GM12878 (cell line): ENCODE measurements at regions not wholly inside any gene's neighbourhood (a gene's known extent, or its start where the extent isn't known, plus 50 kb on each side); places are given as distances from the start of the nearest gene placed in this dataset.

Experiments
- MXI1 ChIP-seq: fragments of 150-350 bp; IDR thresholded peaks from 2 replicates; pipeline ENCODE4 v1.6.1; 2011; ENCODE audit warnings: low read depth, mild to moderate bottlenecking, inconsistent platforms, low read length, improper control_type of control experiment
- RBBP5 ChIP-seq: fragments of 200-600 bp; sonication (generic); conservative IDR thresholded peaks from 2 replicates; pipeline ENCODE4 v1.6.1; 2016
- SIX5 ChIP-seq: IDR thresholded peaks from 2 replicates; pipeline ENCODE4 v1.6.1; 2011; ENCODE audit warnings: mild to moderate bottlenecking, low read depth, low read length, moderate library complexity; ENCODE audit not compliant: severe bottlenecking
- SPI1 ChIP-seq: IDR thresholded peaks from 2 replicates; pipeline ENCODE4 v1.6.1; 2011; ENCODE audit warnings: low read depth, mild to moderate bottlenecking, low read length, moderate library complexity, borderline replicate concordance; ENCODE audit not compliant: insufficient read depth
- ZSCAN29 ChIP-seq: fragments of 450-650 bp; IDR thresholded peaks from 2 replicates; pipeline ENCODE4 v1.6.1; 2017; ENCODE audit warnings: mild to moderate bottlenecking, moderate library complexity
- TF ChIP-seq, protein P1 (sequence below): fragments of 450-650 bp; IDR thresholded peaks from 2 replicates; pipeline ENCODE4 v1.6.1; 2017; ENCODE audit warnings: mild to moderate bottlenecking, moderate library complexity
- TF ChIP-seq, protein P2 (sequence below): fragments of 450-650 bp; IDR thresholded peaks from 2 replicates; pipeline ENCODE4 v1.6.1; 2018; ENCODE audit warnings: borderline replicate concordance, mild to moderate bottlenecking; ENCODE audit not compliant: partially characterized antibody
- TF ChIP-seq, protein P3 (sequence below): IDR thresholded peaks from 2 replicates; pipeline ENCODE4 v1.6.1; 2012; ENCODE audit warnings: improper control_type of control experiment, low read depth, low read length; ENCODE audit not compliant: insufficient replicate concordance

DNA sequence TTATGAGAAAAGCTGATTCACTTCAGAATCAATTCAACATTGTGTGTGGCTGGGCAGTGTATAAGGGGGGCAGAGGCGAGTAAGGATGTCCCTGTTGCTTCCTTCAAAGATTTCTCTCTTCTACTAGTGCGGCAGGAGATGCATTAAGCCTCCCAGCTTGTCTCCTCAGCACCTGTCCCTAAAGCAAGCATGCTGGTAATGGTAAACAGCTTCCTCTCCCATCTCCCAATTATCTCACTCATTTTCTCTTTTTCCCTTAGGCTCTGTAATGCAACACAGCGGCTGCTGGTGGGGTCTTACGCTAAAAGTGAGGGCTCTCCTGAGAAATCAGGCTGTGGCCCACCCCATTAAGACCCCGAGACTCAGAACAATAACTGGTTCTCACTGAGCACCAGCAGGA, 306.4 kb upstream of the ROPN1 start (continued):
- TF ChIP-seq, protein P1, sequence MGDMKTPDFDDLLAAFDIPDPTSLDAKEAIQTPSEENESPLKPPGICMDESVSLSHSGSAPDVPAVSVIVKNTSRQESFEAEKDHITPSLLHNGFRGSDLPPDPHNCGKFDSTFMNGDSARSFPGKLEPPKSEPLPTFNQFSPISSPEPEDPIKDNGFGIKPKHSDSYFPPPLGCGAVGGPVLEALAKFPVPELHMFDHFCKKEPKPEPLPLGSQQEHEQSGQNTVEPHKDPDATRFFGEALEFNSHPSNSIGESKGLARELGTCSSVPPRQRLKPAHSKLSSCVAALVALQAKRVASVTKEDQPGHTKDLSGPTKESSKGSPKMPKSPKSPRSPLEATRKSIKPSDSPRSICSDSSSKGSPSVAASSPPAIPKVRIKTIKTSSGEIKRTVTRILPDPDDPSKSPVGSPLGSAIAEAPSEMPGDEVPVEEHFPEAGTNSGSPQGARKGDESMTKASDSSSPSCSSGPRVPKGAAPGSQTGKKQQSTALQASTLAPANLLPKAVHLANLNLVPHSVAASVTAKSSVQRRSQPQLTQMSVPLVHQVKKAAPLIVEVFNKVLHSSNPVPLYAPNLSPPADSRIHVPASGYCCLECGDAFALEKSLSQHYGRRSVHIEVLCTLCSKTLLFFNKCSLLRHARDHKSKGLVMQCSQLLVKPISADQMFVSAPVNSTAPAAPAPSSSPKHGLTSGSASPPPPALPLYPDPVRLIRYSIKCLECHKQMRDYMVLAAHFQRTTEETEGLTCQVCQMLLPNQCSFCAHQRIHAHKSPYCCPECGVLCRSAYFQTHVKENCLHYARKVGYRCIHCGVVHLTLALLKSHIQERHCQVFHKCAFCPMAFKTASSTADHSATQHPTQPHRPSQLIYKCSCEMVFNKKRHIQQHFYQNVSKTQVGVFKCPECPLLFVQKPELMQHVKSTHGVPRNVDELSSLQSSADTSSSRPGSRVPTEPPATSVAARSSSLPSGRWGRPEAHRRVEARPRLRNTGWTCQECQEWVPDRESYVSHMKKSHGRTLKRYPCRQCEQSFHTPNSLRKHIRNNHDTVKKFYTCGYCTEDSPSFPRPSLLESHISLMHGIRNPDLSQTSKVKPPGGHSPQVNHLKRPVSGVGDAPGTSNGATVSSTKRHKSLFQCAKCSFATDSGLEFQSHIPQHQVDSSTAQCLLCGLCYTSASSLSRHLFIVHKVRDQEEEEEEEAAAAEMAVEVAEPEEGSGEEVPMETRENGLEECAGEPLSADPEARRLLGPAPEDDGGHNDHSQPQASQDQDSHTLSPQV: no peak
- TF ChIP-seq ZSCAN29 (no peak), RBBP5 (no peak), MXI1 (no peak), SPI1 (no peak), SIX5 (no peak)
- TF ChIP-seq, protein P2, sequence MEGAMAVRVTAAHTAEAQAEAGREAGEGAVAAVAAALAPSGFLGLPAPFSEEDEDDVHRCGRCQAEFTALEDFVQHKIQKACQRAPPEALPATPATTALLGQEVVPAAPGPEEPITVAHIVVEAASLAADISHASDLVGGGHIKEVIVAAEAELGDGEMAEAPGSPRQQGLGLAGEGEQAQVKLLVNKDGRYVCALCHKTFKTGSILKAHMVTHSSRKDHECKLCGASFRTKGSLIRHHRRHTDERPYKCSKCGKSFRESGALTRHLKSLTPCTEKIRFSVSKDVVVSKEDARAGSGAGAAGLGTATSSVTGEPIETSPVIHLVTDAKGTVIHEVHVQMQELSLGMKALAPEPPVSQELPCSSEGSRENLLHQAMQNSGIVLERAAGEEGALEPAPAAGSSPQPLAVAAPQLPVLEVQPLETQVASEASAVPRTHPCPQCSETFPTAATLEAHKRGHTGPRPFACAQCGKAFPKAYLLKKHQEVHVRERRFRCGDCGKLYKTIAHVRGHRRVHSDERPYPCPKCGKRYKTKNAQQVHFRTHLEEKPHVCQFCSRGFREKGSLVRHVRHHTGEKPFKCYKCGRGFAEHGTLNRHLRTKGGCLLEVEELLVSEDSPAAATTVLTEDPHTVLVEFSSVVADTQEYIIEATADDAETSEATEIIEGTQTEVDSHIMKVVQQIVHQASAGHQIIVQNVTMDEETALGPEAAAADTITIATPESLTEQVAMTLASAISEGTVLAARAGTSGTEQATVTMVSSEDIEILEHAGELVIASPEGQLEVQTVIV: no peak
- TF ChIP-seq, protein P3, sequence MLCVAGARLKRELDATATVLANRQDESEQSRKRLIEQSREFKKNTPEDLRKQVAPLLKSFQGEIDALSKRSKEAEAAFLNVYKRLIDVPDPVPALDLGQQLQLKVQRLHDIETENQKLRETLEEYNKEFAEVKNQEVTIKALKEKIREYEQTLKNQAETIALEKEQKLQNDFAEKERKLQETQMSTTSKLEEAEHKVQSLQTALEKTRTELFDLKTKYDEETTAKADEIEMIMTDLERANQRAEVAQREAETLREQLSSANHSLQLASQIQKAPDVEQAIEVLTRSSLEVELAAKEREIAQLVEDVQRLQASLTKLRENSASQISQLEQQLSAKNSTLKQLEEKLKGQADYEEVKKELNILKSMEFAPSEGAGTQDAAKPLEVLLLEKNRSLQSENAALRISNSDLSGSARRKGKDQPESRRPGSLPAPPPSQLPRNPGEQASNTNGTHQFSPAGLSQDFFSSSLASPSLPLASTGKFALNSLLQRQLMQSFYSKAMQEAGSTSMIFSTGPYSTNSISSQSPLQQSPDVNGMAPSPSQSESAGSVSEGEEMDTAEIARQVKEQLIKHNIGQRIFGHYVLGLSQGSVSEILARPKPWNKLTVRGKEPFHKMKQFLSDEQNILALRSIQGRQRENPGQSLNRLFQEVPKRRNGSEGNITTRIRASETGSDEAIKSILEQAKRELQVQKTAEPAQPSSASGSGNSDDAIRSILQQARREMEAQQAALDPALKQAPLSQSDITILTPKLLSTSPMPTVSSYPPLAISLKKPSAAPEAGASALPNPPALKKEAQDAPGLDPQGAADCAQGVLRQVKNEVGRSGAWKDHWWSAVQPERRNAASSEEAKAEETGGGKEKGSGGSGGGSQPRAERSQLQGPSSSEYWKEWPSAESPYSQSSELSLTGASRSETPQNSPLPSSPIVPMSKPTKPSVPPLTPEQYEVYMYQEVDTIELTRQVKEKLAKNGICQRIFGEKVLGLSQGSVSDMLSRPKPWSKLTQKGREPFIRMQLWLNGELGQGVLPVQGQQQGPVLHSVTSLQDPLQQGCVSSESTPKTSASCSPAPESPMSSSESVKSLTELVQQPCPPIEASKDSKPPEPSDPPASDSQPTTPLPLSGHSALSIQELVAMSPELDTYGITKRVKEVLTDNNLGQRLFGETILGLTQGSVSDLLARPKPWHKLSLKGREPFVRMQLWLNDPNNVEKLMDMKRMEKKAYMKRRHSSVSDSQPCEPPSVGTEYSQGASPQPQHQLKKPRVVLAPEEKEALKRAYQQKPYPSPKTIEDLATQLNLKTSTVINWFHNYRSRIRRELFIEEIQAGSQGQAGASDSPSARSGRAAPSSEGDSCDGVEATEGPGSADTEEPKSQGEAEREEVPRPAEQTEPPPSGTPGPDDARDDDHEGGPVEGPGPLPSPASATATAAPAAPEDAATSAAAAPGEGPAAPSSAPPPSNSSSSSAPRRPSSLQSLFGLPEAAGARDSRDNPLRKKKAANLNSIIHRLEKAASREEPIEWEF: no peak
